Panc1 (cell line): ENCODE measurements at regions not wholly inside any gene's neighbourhood (a gene's known extent, or its start where the extent isn't known, plus 50 kb on each side); places are given as distances from the start of the nearest gene placed in this dataset.
"Not testable (repeated sequence)": the region's sequence is repeated elsewhere in the genome, so short reads cannot be mapped to it uniquely, and the experiment has no call there.

Experiments
- CTCF ChIP-seq: fragments of 450-650 bp; IDR thresholded peaks from 2 replicates; pipeline ENCODE4 v1.5.1; 2017; ENCODE audit warnings: mild to moderate bottlenecking
- POLR2AphosphoS5 ChIP-seq: IDR thresholded peaks from 2 replicates; pipeline ENCODE4 v1.6.1; 2012; ENCODE audit warnings: mild to moderate bottlenecking, low read depth, low read length, moderate library complexity
- REST ChIP-seq, 2 experiments: IDR thresholded peaks; 2 replicates each; pipeline ENCODE4 v1.6.1; 2011 to 2012; ENCODE audit warnings: low read depth in 2 of 2, control low read depth in 1 of 2, low read length in 1 of 2, mild to moderate bottlenecking in 1 of 2, moderate library complexity in 1 of 2; ENCODE audit not compliant: insufficient read depth in 1 of 2
- SIN3A ChIP-seq: IDR thresholded peaks from 2 replicates; pipeline ENCODE4 v1.6.1; 2012; ENCODE audit warnings: low read depth, mild to moderate bottlenecking, low read length, moderate library complexity, borderline replicate concordance; ENCODE audit not compliant: insufficient read depth
- TCF7L2 ChIP-seq: IDR thresholded peaks from 2 replicates; pipeline ENCODE4 v1.6.1; 2011; ENCODE audit warnings: mild to moderate bottlenecking, low read depth, low read length, inconsistent platforms

DNA sequence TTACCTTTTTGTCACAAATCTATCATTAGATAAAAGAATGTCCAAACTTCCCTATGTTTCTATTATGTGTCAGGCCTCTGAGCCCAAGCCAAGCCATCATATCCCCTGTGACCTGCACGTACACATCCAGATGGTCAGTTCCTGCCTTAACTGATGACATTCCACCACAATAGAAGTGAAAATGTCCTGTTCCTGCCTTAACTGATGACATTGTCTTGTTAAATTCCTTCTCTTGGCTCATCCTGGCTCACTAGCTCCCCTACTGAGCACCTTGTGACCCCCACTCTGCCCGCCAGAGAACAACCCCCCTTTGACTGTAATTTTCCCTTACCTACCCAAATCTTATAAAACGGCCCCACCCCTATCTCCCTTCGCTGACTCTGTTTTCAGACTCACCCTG is 249.5 kb downstream of the ZNF608 start:
- TF ChIP-seq CTCF; POLR2AphosphoS5; REST (IDR thresholded peaks at IDR 0.05; ENCODE audit: insufficient read depth in 1 of 2, low read depth in 2 of 2, low read length in 1 of 2); SIN3A; TCF7L2: not testable (repeated sequence)
